CD4-positive, alpha-beta T cell treated with Interferon gamma for 1 hour (primary cell): ENCODE measurements at regions not wholly inside any gene's neighbourhood (a gene's known extent, or its start where the extent isn't known, plus 50 kb on each side); places are given as distances from the start of the nearest gene placed in this dataset.
"Not testable (repeated sequence)": the region's sequence is repeated elsewhere in the genome, so short reads cannot be mapped to it uniquely, and the experiment has no call there.

Source experiments
- DNase-seq: peaks from one replicate; pipeline ENCODE4 v3.0.0-alpha.2; 2020

GRCh38 chr6:28659250-28659566 lies 133.5 kb downstream of the GPX5 start:
- DNase-seq, result no peak

GRCh38 chr6:28661097-28661713 lies 135.5 kb downstream of the GPX5 start:
- no peak for DNase-seq

GRCh38 chr6:28664870-28665396 lies 139.3 kb downstream of the GPX5 start:
- DNase-seq, result no peak

- no peak for DNase-seq
Observed at GRCh38 chr6:28673417-28673786, 147.7 kb downstream of the GPX5 start.

- DNase-seq, result no peak
Observed at GRCh38 chr6:28673787-28674671, 148.3 kb downstream of the GPX5 start.

GRCh38 chr6:28675600-28675999 lies 149.9 kb downstream of the GPX5 start:
- no peak for DNase-seq

- no peak for DNase-seq
Observed at GRCh38 chr6:28682542-28682941, 156.9 kb downstream of the GPX5 start.

GRCh38 chr6:28682956-28683685 lies 157.4 kb downstream of the GPX5 start:
- DNase-seq, result not testable (repeated sequence)

- DNase-seq, result no peak
Observed at GRCh38 chr6:28683945-28684538, 158.4 kb downstream of the GPX5 start.

- not testable (repeated sequence) for DNase-seq
Observed at GRCh38 chr6:28685960-28686359, 160.3 kb downstream of the GPX5 start.

GRCh38 chr6:28686446-28687027 lies 160.9 kb downstream of the GPX5 start:
- DNase-seq, result not testable (repeated sequence)

- not testable (repeated sequence) for DNase-seq
Observed at GRCh38 chr6:28687309-28687981, 161.8 kb downstream of the GPX5 start.

- DNase-seq, result not testable (repeated sequence)
Observed at GRCh38 chr6:28691991-28692390, 166.3 kb downstream of the GPX5 start.

- DNase-seq, result no peak
Observed at GRCh38 chr6:28693033-28693750, 167.5 kb downstream of the GPX5 start.

GRCh38 chr6:28693751-28694443 lies 168.2 kb downstream of the GPX5 start:
- no peak for DNase-seq

GRCh38 chr6:28695715-28696114 lies 170.0 kb downstream of the GPX5 start:
- DNase-seq, result no peak

GRCh38 chr6:28696167-28696566 lies 170.5 kb downstream of the GPX5 start:
- no peak for DNase-seq

- no peak for DNase-seq
Observed at GRCh38 chr6:28696682-28697081, 171.0 kb downstream of the GPX5 start.

GRCh38 chr6:28707387-28708282 lies 182.0 kb downstream of the GPX5 start:
- DNase-seq, result no peak
